ENCODE measurements at regions not wholly inside any gene's neighbourhood (a gene's known extent, or its start where the extent isn't known, plus 50 kb on each side); places are given as distances from the start of the nearest gene placed in this dataset.
A peak's percentile ranks its signal among the peaks of the same experiment; 100 is the strongest.

DNA sequence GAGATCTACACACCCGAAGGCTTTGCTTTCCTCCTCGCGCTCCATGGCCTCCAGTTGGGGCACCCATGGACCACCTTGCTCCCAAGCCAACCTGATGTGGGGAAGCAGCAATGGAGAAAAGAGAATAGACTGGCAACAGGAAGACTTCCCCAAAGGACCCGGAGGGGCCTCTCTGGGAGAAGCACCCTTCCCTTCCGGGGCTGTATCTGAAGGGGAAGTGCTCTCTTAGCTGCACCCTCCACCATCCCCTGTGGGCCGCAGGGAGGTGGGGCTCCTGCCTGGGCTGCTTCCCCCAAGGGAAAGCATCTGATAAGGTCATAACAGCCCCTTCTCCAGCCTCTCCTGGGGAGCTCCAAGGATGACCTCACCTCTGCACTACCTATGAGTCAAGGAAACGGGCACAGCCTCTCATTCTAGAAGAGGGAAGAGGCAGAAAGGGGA lies 100.2 kb downstream of the RIPK4 start:
- 56 to 59% methylated on average over 7 of the region's 7 CpGs for WGBS, 2 donors
- TF ChIP-seq, protein P1, sequence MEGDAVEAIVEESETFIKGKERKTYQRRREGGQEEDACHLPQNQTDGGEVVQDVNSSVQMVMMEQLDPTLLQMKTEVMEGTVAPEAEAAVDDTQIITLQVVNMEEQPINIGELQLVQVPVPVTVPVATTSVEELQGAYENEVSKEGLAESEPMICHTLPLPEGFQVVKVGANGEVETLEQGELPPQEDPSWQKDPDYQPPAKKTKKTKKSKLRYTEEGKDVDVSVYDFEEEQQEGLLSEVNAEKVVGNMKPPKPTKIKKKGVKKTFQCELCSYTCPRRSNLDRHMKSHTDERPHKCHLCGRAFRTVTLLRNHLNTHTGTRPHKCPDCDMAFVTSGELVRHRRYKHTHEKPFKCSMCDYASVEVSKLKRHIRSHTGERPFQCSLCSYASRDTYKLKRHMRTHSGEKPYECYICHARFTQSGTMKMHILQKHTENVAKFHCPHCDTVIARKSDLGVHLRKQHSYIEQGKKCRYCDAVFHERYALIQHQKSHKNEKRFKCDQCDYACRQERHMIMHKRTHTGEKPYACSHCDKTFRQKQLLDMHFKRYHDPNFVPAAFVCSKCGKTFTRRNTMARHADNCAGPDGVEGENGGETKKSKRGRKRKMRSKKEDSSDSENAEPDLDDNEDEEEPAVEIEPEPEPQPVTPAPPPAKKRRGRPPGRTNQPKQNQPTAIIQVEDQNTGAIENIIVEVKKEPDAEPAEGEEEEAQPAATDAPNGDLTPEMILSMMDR (IDR thresholded peaks at IDR 0.05; ENCODE audit: control extremely low read depth, extremely low read depth): no peak
- DNase-seq (no peak), ATAC-seq (ENCODE audit: insufficient read depth, low FRiP score) (no peak)
- peaks cover 0 to 10% (median 7%) of the 10 kb centered on the region in 5 donors for H3K4me1 ChIP-seq (ENCODE audit: control insufficient read depth in 5 of 5, insufficient read depth in 5 of 5, low read length in 5 of 5)
- H3K27me3 ChIP-seq (ENCODE audit: control insufficient read depth in 3 of 3, insufficient read depth in 3 of 3, low read length in 2 of 3): no peaks in the 10 kb centered on the region
- no peaks in the 10 kb centered on the region for H3K36me3 ChIP-seq (ENCODE audit: control insufficient read depth in 4 of 4, insufficient read depth in 4 of 4, low read length in 4 of 4)
- H3K27ac ChIP-seq (ENCODE audit: low read depth in 1 of 2, low read length in 1 of 2): peak overlapping the region in 1 of 2 donors; percentile 3
- peaks cover 0 to 1% (median 0%) of the 10 kb centered on the region in 4 donors for H3K9me3 ChIP-seq (ENCODE audit: control insufficient read depth in 4 of 4, insufficient read depth in 3 of 4, low read length in 3 of 4)
- no peak overlapping the region for H3K4me3 ChIP-seq
- no peak overlapping the region for H3K9ac ChIP-seq (ENCODE audit: insufficient read depth in 1 of 2, low read length in 2 of 2)

DNA sequence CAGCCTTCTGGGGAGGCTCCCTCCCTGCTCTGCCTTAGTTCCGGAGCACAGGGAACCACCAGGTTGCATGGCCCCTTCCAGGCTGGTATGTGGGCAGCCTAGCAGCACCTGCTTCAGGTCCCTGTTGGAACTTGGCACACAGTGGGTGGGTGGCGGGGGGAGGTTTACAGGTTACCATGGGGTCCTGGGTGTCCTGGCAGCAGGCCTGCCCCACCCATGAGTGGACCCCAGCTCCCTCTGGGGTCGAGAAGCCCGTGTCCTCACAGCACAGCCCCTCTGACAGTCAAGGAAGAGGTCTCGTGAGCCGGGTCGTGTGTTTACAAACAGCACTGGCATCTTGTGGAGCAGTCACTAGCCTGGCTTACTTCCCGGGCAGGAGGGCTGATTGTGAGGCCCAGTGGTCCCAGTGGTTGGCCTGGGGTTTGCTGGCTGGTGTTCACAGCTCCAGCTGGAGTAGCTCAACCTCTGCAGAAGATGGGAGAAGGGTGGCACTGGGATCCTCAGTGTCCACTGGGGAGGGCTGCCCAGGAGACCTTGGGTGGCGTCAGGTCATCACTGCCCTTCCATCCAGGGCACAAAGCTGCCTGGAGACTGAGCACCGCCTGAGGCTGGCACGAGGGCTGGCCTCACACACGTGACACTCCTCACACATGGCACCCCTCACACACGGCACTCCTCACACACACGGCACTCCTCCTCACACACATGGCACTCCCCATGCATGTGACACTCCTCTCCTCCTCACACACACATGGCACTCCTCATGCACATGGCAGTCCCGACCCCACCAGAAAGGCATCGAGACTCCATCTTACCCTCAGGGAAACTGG lies 100.9 kb downstream of the RIPK4 start:
- TF ChIP-seq, protein P1 (IDR thresholded peaks at IDR 0.05; ENCODE audit: control extremely low read depth, extremely low read depth): no peak
- Histone ChIP-seq H3K9me3 (ENCODE audit: control insufficient read depth in 4 of 4, insufficient read depth in 3 of 4, low read length in 3 of 4) (peaks cover 0 to 1% (median 0%) of the 10 kb centered on the region in 4 donors), H3K27ac (ENCODE audit: low read depth in 1 of 2, low read length in 1 of 2) (no peak overlapping the region), H3K4me3 (no peak overlapping the region), H3K27me3 (ENCODE audit: control insufficient read depth in 3 of 3, insufficient read depth in 3 of 3, low read length in 2 of 3) (no peaks in the 10 kb centered on the region), H3K36me3 (ENCODE audit: control insufficient read depth in 4 of 4, insufficient read depth in 4 of 4, low read length in 4 of 4) (no peaks in the 10 kb centered on the region), H3K9ac (ENCODE audit: insufficient read depth in 1 of 2, low read length in 2 of 2) (no peak overlapping the region), H3K4me1 (ENCODE audit: control insufficient read depth in 5 of 5, insufficient read depth in 5 of 5, low read length in 5 of 5) (peaks cover 0 to 10% (median 7%) of the 10 kb centered on the region in 5 donors)
- no peak for ATAC-seq (ENCODE audit: insufficient read depth, low FRiP score)
- 79 to 87% methylated on average over 16 of the region's 16 CpGs for WGBS, 2 donors
- DNase-seq: no peak

DNA sequence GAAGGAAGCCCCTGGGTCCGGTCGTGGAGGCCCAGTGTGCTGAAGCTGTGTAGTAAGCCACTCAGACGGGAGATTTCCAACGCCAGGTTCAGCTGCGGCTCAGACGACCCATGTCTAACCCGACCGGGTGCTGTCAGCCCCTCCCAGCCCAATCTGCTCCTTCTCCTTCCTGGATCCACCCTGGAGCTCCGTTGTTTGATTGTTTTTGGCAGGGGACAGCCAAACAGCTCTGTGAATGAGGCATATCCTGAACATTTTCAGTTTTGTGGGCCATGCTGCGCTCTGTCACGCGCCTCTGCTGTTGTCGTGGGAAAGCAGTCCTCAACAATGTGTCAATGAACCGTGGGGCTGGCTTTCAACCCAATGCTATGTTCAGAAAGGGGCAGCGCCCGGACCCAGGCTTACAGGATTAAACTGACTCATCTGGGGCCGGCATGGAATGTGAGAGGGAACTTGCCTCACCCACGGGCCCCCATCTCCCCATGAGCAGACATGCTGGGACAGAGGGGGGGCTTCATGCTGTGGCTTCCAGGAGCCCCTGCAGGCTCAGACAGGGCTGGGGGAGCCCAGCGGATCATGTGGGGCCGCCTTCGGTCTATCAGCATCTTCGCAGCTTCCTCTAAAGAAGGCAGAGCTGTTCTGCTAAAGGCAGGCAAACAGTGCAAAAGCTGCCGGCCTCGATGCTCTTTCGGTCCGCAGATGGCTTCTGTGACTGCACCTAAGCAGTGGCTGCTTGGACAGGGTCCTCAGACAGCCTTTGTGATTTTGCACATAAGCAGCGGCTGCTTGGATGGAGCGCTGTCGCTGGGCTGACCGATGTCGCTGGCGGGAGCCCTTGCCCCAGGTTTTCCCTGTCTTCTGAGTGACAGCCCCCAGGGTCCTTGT lies 101.7 kb downstream of the RIPK4 start:
- H3K9me3 ChIP-seq (ENCODE audit: control insufficient read depth in 4 of 4, insufficient read depth in 3 of 4, low read length in 3 of 4): peaks cover 0 to 1% (median 0%) of the 10 kb centered on the region in 4 donors
- DNase-seq (peak in 2 of 3 donors; percentile 18 to 36), ATAC-seq (ENCODE audit: insufficient read depth, low FRiP score) (no peak)
- H3K4me3 ChIP-seq: no peak overlapping the region
- peak overlapping the region in 1 of 2 donors; percentile 0 for H3K27ac ChIP-seq (ENCODE audit: low read depth in 1 of 2, low read length in 1 of 2)
- H3K27me3 ChIP-seq (ENCODE audit: control insufficient read depth in 3 of 3, insufficient read depth in 3 of 3, low read length in 2 of 3): no peaks in the 10 kb centered on the region
- H3K36me3 ChIP-seq (ENCODE audit: control insufficient read depth in 4 of 4, insufficient read depth in 4 of 4, low read length in 4 of 4): no peaks in the 10 kb centered on the region
- peak overlapping the region in 1 of 2 donors; percentile 2 for H3K9ac ChIP-seq (ENCODE audit: insufficient read depth in 1 of 2, low read length in 2 of 2)
- TF ChIP-seq, protein P1 (IDR thresholded peaks at IDR 0.05; ENCODE audit: control extremely low read depth, extremely low read depth): no peak
- H3K4me1 ChIP-seq (ENCODE audit: control insufficient read depth in 5 of 5, insufficient read depth in 5 of 5, low read length in 5 of 5): peaks cover 0 to 10% (median 7%) of the 10 kb centered on the region in 5 donors
- WGBS, 2 donors: 72 to 79% methylated on average over 32 of the region's 32 CpGs

Data from lung (tissue), 11 donors.